Activated gamma-delta T cell treated with Interleukin-2 at 50 U/mL for 16 hours (primary cell): ENCODE measurements at regions not wholly inside any gene's neighbourhood (a gene's known extent, or its start where the extent isn't known, plus 50 kb on each side); places are given as distances from the start of the nearest gene placed in this dataset.
"Not testable (repeated sequence)": the region's sequence is repeated elsewhere in the genome, so short reads cannot be mapped to it uniquely, and the experiment has no call there.

Source experiments
- DNase-seq: peaks from one replicate; pipeline ENCODE4 v3.0.0-alpha.2; 2020

GRCh38 chr13:106087201-106087600 lies 448.3 kb downstream of the EFNB2 start:
- no peak for DNase-seq

- DNase-seq = no peak
These were observed 451.7 kb downstream of the EFNB2 start for GRCh38 chr13:106083620-106084350.

GRCh38 chr13:106081221-106081620 lies 454.2 kb downstream of the EFNB2 start:
- not testable (repeated sequence) for DNase-seq

- DNase-seq = no peak
These were observed 457.3 kb downstream of the EFNB2 start for GRCh38 chr13:106078191-106078590.

- no peak for DNase-seq
These were observed 458.4 kb downstream of the EFNB2 start for GRCh38 chr13:106077017-106077416.

GRCh38 chr13:106072014-106072413 lies 463.4 kb downstream of the EFNB2 start:
- no peak for DNase-seq

GRCh38 chr13:106063591-106064313 lies 471.7 kb downstream of the EFNB2 start:
- no peak for DNase-seq

GRCh38 chr13:106061781-106062180 lies 473.7 kb downstream of the EFNB2 start:
- no peak for DNase-seq

GRCh38 chr13:106056851-106057250 lies 478.6 kb downstream of the EFNB2 start:
- no peak for DNase-seq

- no peak for DNase-seq
These were observed 483.2 kb downstream of the EFNB2 start for GRCh38 chr13:106052200-106052767.

- no peak for DNase-seq
These were observed 486.3 kb downstream of the EFNB2 start for GRCh38 chr13:106049171-106049570.

- no peak for DNase-seq
These were observed 487.1 kb downstream of the EFNB2 start for GRCh38 chr13:106048386-106048785.

- DNase-seq = no peak
These were observed 487.6 kb downstream of the EFNB2 start for GRCh38 chr13:106047859-106048258.

GRCh38 chr13:106042996-106043581 lies 492.4 kb downstream of the EFNB2 start:
- no peak for DNase-seq

- DNase-seq = no peak
These were observed 494.0 kb downstream of the EFNB2 start for GRCh38 chr13:106041445-106041844.

- DNase-seq = no peak
These were observed 496.7 kb downstream of the EFNB2 start for GRCh38 chr13:106038752-106039151.

GRCh38 chr13:106036870-106037269 lies 498.6 kb downstream of the EFNB2 start:
- no peak for DNase-seq

GRCh38 chr13:106034201-106034600 lies 501.3 kb downstream of the EFNB2 start:
- DNase-seq = no peak

- DNase-seq = no peak
These were observed 501.8 kb downstream of the EFNB2 start for GRCh38 chr13:106033659-106034058.

- DNase-seq = no peak
These were observed 503.0 kb downstream of the EFNB2 start for GRCh38 chr13:106032441-106032840.

- no peak for DNase-seq
These were observed 505.7 kb downstream of the EFNB2 start for GRCh38 chr13:106029676-106030290.

GRCh38 chr13:106028911-106029310 lies 506.6 kb downstream of the EFNB2 start:
- no peak for DNase-seq

GRCh38 chr13:106011600-106011999 lies 523.9 kb downstream of the EFNB2 start:
- DNase-seq = no peak
